ENCODE measurements at regions not wholly inside any gene's neighbourhood (a gene's known extent, or its start where the extent isn't known, plus 50 kb on each side); places are given as distances from the start of the nearest gene placed in this dataset.

DNA sequence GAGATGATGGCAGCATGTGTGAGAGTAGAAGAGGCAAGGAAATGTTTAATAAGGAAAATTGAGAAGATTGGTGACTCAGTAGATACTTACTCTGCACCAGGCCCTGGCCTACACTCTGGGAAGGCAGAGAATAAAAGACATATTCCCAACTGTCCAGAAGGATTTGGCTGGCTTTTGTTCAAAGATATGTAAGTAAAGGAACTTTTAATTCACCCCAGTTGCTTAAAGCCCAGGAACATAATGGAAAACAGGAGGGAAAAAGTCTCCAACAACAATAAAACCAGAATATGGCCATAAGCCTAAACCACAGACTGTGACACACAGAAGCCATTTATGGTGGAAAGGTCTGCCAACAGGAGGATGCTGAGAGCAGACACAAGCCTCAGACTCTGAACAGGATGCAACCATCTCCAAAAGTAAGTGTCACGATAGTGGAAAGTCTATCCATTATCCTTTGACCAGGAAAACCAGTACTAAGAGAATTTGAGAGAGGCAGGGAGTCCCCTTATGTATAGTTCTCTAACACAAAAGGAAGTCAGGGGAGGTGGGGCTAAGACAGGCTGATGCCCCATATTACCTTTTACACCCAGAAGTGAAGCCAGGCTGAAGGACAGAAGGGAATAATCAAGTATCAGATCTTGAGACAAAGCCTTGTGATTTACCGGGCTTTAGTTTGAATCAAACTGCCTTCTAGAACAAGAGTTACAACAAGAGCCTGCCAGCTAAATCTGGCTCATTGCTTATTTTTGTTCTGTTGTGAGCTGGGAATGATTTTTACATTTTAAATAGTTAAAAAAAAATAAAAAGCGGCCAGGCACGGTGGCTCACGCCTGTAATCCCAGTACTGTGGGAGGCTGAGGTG, 169.5 kb upstream of the STARD13 start:
- DNase-seq (ENCODE audit: low read depth in 4 of 4, low spot score in 3 of 4) = no peak

DNA sequence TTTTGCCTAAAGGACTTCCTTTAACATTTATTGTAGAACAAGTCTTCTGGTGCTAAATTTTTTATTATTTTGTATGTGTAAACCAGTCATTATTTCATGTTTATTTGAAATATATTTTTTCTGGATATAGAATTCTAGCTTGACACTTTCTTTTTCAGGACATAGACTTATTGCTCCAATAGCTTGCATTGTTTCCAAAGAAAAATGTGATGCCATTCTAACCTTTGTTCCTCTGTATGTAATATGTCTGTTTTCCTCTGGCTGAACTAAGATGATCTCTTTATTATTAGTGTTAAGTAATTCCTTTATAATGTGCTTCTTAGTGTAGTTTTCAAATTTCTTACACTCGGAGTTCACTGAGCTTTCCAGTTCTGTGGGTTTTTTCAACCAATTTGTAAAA, 174.1 kb upstream of the STARD13 start:
- DNase-seq (ENCODE audit: low read depth in 4 of 4, low spot score in 3 of 4) = no peak

DNA sequence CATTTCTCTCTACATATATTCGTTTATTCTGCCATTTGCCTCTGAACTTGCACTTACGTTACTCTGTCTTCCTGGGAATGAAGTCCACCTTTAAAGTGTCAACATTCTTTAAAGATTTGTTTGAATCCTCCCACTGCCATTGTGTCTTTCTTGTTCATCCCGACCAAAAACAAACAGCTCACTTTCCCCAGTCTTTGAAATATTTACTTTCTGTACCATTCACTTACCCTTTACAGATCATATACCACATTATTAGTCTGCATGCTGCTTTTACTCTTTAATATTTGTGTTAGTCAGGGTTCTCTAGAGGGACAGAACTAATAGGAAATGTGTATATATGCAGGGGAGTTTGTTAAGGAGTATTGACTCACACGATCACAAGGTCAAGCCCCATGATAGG, 176.6 kb upstream of the STARD13 start:
- DNase-seq (ENCODE audit: low read depth in 4 of 4, low spot score in 3 of 4) = no peak

DNA sequence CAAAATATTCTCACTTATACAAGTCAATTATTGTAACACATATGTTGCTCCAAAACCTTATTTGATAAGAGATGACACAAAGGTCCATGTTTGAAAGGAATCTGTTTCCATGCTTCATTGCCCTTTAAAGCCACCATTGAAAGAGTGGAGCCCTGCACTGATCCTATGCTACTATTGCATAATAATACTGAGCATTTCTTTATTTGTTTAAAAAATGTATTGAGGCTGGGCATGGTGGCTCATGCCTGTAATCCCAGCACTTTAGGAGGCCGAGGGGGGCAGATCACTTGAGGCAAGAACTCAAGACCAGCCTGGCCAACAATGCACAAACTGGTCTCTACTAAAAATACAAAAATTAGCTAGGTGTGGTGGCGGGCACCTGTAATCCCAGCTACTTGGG, 178.8 kb upstream of the STARD13 start:
- DNase-seq (ENCODE audit: low read depth in 4 of 4, low spot score in 3 of 4) = no peak

DNA sequence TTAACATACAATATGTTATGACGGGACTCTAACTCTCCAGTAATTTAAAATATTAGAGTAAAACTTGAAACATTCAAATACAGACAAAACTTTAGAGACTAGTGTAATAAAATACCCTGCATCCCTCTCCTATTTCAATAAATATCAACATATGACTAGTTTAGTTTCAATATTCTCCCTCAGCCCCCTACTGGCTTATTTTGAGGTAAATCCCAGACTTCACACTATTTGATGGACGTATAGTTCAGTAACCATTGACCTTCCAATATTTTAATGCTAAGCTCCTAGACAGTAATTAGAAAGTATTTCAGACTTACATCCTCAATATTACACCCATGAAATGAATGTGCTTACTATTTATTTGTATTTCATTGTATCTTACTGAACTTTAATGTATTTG, 180.7 kb upstream of the STARD13 start:
- DNase-seq (ENCODE audit: low read depth in 4 of 4, low spot score in 3 of 4) = no peak

DNA sequence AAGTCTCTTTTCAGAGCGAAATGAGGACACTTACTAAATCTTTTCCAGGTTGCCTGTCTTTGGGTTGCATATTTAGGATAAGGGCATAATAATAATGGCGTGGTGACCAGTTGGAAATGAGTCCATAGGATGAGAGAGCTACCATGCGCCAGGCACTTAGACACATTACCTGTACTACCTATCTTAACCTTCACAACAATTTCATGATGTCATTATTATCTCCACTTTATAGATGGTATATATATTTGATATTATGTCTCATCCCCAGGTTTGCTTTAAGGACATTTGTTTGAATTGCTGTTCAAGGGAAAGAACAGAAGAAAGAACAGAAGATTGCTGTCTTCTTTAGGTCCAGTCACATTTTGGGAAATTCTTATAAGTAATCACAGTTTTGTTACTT, 182.0 kb upstream of the STARD13 start:
- no peak for DNase-seq (ENCODE audit: low read depth in 4 of 4, low spot score in 3 of 4)

DNA sequence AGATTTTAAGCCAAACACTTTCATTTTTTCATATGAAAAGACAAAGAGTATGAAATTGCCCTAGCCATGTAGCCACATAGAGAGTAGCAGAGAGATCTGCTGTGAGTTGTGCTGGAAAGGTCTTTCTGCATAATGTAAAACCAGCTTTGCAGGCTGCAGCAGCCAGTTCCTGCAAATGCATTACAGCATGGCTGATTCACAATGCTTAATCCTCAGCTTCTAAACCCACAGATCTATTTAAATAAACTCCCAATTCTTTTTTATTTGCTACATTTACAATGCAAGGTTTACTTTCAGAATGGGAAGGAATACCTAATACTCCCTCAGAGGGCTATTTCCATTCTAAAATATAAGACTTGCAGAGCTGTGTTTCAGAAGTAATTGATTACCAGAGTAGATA, 185.6 kb upstream of the STARD13 start:
- DNase-seq (ENCODE audit: low read depth in 4 of 4, low spot score in 3 of 4) = no peak

DNA sequence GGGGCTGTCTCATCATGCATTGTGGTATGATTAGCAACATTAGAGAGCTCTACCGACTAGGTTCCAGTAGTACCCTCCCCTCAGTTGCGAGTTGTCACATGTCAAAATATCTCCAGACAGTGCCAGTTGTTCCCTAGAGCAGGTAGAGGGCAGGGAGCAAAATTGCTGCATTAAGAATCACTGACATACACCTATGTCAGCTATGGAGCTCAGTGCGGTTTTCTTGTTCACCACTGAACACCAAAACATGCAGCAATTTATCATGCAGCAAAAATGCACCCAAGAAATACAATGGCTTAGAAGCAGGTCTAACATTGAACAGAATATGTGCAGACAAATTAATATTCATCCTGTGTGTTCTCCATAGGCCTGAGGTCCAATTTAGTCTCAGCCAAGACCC, 186.9 kb upstream of the STARD13 start:
- no peak for DNase-seq (ENCODE audit: low read depth in 4 of 4, low spot score in 3 of 4)

DNA sequence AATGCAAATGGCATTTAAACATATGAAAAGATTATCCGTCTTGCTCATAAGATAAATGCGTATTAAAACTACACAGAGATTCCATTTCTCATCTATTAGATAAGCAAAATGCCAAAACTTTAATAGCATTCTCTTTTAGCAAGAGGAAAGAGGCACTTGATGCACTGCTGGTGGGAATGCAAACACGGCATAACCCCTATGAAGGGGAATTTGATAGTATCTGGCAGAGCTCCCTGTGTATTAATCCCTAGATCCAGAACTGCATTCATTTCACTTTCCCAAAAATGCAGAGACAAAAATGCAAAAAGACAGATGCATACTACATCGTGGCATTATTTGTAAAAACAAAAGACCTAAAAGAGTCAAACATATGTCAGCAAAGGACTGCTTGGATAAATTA, 193.6 kb upstream of the STARD13 start:
- no peak for DNase-seq (ENCODE audit: low read depth in 4 of 4, low spot score in 3 of 4)

DNA sequence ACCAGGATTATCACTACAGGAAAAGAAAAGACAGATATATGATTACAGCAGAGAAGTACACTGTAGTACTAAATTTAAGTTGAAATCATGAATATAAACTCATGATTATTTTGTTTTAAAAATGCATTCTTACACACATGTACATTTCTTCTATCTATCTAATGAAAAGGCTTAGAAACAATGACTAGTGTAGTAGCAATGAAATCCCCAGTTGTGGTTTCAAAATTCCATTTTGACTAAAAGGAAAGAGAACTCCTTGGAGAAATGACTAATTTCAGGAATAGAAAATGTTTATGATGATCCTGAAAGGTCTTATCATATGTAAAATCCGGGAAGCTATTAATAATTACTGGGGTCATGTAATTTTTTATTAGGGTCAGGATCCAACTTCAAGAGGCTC, 195.0 kb upstream of the STARD13 start:
- no peak for DNase-seq (ENCODE audit: low read depth in 4 of 4, low spot score in 3 of 4)

DNA sequence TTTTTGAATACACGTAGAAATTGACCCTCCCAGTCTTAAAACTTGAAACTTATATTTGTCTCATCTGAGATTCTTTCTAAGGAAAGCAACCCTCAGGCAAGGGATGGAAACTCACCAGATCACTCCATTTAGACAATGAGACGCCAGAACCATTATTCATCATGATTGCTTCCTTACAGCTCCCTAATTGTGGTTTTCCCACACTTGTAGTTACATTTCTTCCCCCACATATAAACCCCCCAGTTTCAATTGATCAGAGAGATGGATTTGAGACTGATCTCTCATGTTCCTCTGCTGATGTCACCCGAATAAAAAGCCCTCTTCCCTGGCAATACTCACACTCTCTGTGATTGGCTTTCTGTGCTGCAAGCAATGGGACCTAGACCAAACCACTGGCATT, 197.9 kb upstream of the STARD13 start:
- DNase-seq (ENCODE audit: low read depth in 4 of 4, low spot score in 3 of 4) = no peak

DNA sequence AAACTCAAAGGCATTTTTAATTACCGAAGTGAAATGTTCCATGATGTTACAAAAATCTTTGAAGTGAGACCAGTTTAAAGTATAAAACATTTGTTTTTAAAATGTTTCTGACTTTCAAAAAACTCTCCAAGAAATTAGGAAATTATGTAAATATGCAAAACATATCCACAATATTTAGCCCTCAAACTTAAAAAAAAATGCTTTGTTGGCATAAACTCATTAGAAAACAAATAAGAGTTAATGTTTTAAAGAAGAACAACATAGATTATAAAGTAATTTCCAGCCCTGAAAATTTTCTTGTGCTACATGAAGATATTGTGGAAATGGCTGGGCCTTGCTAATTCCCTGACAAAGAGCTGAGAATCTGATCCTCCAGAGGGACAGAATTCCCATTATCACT, 199.7 kb upstream of the STARD13 start:
- no peak for DNase-seq (ENCODE audit: low read depth in 4 of 4, low spot score in 3 of 4)

DNA sequence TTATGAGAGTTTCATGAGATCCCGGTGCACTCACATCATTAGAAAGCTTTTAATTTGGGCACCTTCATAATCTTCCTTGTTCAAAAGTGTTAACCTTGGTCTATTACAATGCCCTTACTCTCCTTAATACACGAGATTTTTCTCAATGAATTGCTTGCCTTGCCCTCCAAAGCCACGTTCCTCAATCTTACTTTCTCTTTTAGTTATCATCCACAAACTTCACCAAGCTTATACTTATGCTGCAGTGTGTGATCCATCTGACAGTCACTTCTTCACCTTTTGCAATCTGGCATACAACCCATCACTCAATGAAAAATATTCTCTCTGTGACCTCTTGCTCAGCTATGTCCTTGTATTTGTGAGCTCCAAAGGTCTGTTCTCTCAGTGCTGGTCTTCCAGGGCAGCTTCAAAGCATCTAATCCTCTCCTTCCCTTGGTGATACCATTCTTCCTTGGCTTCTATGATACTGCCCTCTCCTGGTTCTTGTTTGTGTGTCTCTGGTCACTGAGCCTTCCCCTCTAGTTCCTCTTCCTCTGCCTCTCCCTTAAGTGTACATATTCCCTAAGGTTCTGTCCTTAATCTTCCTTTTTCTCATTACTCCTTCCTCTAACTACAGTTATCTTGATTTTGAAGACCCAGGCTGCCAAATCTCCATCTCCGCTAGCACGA, 202.2 kb upstream of the STARD13 start:
- DNase-seq (ENCODE audit: low read depth in 4 of 4, low spot score in 3 of 4) = no peak

DNA sequence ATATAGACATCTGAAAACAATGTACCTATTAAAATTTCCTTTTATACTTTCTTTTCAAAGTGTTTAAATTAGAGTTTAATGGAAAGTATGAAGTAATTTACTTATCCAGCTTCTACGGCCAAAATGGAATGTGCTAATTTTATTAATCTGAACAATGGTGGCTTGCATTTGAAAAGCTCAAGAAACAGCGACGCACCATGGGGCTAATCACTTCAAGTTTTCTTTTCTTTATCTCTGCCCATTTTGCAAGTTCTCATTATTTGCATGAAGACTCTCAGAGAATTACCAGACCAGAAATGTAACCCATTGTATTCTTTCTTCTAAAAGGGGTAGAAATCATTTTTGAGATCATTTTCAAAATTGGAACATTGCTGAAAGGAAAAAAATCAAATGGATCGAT, 204.0 kb upstream of the STARD13 start:
- DNase-seq (ENCODE audit: low read depth in 4 of 4, low spot score in 3 of 4) = no peak

DNA sequence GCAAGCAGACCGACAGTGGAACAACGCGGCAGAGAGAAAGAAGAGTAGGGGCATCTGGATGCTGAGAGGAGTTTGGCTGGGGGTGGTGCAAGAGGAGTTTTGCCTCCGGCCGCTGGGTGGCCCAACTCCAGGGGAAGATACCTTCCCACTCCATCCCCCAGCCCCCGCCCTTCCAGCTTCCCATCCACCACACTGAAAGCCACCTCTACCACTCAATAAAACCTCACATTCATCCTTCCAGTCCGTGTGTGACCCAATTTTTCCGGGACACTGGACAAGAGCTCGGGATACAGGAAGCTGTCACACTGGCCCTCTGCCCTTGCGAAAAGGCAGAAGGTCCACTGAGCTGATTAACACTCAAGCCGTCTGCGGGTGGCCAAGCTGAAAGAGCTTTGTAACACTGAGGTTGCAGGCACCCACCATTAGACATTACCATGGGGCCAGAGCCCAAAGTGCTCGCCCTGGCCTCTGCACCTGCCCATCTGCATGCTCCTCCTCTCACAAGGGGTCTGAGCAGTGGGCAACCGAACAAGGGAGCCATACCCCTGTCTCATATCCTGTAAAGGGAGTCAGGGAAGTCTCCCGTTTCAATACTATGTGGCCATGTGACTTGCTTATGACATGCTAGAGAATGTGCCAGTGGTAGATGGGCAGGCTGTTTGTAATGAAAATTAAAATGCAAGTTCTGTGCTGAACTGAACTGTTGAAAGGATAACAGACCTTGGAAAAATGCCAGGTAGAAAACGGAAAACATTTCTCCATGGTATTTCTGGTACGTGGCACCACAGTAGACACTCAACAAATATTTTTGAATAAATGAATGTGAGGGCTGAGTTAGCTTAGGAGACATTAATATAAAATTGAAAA, 205.1 kb upstream of the STARD13 start:
- no peak for DNase-seq (ENCODE audit: low read depth in 4 of 4, low spot score in 3 of 4)

DNA sequence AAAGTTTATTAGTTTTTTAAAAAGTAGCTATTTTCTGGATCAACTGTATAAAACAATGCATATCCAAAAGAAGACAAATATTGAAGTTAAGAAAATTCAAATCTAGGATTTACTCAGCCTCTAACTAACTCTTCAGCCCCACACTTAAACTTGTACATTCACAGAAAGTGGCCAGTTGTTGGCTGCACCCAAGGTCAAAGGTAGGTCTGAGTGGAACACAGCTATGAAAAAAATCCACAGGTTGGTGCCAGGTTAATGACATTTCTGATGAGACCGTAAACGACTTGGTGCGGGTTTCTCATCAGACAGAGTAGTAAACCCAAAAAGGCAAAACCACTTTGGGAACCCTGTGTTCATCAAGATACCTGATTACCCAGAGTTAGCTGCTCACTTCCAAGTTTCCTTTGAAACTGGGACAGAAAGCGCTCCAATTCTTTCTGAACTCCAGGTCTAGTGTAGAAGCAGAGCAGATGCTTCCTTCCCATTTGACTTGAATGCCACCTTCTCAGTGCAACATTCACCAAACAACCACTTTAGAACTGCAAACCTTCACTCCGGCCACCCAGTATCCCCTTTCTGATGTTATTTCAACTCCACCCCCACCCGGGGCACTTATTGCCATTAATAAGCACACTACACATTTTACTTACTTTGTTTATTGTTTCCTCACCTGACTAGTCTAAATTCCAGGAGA, 208.3 kb upstream of the STARD13 start:
- DNase-seq (ENCODE audit: low read depth in 4 of 4, low spot score in 3 of 4) = no peak

DNA sequence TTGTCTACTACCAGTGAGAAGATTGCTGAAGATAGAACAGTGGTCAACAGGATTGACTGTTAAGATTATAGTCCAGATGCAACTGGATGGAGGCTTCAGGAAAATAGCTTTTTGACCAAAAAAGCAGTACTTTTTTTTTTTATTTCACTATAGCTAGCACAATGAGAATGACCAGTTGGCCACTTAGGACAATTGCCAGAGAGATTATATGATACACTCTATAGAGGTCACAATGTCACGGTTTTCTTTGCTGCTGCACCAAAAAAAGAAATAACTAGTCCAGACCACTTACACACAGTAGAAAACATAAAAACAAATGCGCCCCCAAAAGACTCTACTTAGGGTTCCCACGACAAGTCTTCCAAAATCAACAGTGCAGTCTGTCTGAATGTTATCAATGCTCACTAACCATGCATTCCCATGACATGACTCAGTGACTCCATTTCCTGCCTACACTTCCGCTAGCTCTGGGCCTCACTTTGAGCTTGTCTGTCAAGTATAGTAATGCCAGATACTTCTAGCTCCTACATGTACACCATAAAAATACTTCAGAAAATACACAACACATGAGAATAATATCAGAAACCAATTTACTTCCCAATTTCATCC, 209.1 kb upstream of the STARD13 start:
- peak in 3 of 4 donors; percentile 10 to 38 (median 22) for DNase-seq (ENCODE audit: low read depth in 4 of 4, low spot score in 3 of 4)

DNA sequence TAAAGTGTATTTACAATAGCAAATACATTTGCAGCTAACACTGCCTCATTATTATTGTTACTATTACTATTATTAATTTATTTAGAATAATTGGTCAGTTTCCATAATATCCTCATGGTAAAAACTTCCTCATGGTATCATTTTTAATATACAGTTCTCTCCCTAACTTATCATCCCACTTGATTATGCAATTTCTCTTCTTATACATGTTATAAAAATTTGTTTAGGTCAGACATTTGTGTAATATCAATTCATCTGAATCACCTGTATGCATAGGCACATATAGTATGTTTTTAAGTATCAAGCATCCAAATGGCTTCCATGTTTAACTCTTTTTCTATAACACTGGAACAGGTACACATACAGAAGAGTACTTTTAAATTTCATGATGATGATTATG, 210.8 kb upstream of the STARD13 start:
- DNase-seq (ENCODE audit: low read depth in 4 of 4, low spot score in 3 of 4) = no peak

DNA sequence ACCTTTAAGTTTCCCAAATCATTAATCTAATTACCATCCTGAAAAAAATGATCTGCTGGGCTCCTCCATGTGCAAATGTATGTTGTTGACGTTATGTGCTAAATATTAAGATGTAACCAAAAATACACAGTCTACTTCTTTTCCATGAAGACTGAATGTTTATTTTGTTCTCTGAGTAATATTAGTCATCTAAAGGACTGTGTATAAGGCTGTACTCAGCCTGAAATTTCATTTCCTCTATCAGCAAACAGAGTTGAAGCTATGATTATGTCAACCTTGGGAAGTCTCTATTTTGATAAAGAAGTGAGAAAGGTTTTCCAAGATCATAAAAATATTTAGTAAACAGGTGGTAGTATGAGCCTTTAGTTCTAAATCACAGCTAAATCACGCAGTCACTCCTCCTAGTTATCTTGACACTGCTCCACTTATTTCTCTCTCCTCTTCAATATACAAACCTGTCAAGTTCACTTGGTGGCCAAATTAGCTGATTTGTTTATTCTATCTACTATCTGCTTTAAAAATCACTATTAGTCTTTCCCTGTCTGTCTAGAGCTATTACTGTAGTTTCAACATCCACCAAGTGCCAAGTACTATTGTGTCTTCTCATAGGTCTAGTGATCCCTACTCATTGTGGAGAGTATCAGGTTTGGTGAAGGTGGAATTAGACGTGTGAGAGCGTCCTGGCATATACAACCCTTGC, 211.7 kb upstream of the STARD13 start:
- DNase-seq (ENCODE audit: low read depth in 4 of 4, low spot score in 3 of 4) = no peak

DNA sequence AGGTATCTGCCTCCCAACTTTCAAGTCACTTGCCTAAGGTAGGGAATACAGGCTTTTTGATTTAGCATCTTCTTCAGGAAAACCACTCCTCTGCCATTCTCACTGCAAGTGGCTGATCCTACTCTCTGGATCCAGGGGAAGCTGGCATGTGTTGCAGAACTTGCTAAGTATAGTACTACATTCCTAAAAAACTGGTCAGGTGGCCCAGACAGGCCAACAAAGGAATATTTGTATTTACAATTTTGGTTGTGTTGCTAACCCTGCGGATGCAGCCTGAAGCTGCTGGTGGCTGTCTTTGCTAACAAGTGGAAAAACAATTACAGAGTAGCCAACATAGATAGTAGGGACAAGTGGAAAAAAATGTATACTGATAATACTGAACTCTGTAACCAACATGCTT, 222.5 kb upstream of the STARD13 start:
- DNase-seq (ENCODE audit: low read depth in 4 of 4, low spot score in 3 of 4) = no peak
